ENCODE measurements at regions not wholly inside any gene's neighbourhood (a gene's known extent, or its start where the extent isn't known, plus 50 kb on each side); places are given as distances from the start of the nearest gene placed in this dataset.

DNA sequence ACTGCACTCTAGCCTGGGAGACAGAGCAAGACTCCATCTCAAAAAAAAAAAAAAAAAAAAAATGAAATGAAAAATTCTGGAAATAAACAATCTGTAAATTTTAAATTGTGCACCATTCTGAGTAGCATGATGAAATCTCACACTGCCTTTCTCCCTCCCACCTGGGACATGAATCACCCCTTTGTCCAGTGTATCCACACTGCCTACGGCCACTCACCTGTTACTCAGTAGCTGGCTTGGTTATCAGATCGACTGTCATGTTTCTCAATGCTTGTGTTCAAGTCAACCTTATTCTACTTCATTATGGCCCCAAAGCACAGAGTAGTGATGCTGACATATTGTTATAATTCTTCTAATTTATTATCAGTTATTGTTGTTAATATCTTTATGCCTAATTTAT is 58.7 kb upstream of the MTHFD1L start:
- H2BK12ac ChIP-seq (ENCODE audit: low read depth, low read length): no peak overlapping the region
- no peak overlapping the region for H3K23ac ChIP-seq (ENCODE audit: insufficient read length)
- WGBS, 2 experiments (ENCODE audit: extremely low coverage in 1 of 2, insufficient coverage in 1 of 2, insufficient read length in 1 of 2, insufficient replicate concordance in 2 of 2, low coverage in 1 of 2, low lambda C conversion rate in 2 of 2, missing lambda C conversion rate in 1 of 2): 94% methylated on average over 2 of the region's 2 CpGs; no CpG with 5 or more reads in 1 of the 2 experiments
- H2BK5ac ChIP-seq (ENCODE audit: low read depth, low read length): no peak overlapping the region
- H3K4ac ChIP-seq (replicated peaks; ENCODE audit: insufficient read length, low read depth, low read length): no peak overlapping the region
- no peak overlapping the region for H3K18ac ChIP-seq (ENCODE audit: extremely low read depth, low read length)
- no peak overlapping the region for H3K14ac ChIP-seq (ENCODE audit: insufficient read length)
- H4K20me1 ChIP-seq (replicated peaks in 1 of 2; ENCODE audit: control insufficient read depth in 1 of 2, insufficient read depth in 2 of 2, low read length in 2 of 2): no peaks in the 10 kb centered on the region
- no peak overlapping the region for H3K4me2 ChIP-seq (ENCODE audit: insufficient read depth in 1 of 2, low read depth in 2 of 2, low read length in 2 of 2)
- no peak overlapping the region for H4K91ac ChIP-seq (replicated peaks; ENCODE audit: insufficient read length, low read length)
- FAIRE-seq: no peak
- no peaks in the 10 kb centered on the region for H3K9me3 ChIP-seq (ENCODE audit: insufficient read depth in 2 of 2, low read depth in 1 of 2, low read length in 1 of 2)
- H3K9ac ChIP-seq (replicated peaks in 1 of 4; ENCODE audit: extremely low read depth in 1 of 4, low read depth in 3 of 4, low read length in 3 of 4): no peak overlapping the region
- H3K36me3 ChIP-seq (ENCODE audit: control insufficient read depth in 2 of 4, insufficient read depth in 4 of 4, low read length in 3 of 4): no peaks in the 10 kb centered on the region
- H2BK15ac ChIP-seq (ENCODE audit: low read length): no peak overlapping the region
- CTCF ChIA-PET (ENCODE audit: partially characterized antibody): interaction anchor here (1.4 to 1.6 kb wide), 2 partner anchors 8 to 388 kb away, joined by 4 to 5 read pairs; no protein-coding TSS in a partner anchor
- TF ChIP-seq TAF7 (optimal IDR thresholded peaks at IDR 0.05; ENCODE audit: borderline replicate concordance, low read depth, low read length) (no peak), SIX5 (IDR thresholded peaks at IDR 0.05; ENCODE audit: low read depth, low read length) (no peak), GTF2F1 (IDR thresholded peaks at IDR 0.05; ENCODE audit: borderline replicate concordance, low read depth, low read length) (no peak), RAD21 (IDR thresholded peaks at IDR 0.05 in 1 of 2, conservative IDR thresholded peaks at IDR 0.05 in 1 of 2; ENCODE audit: low read depth in 2 of 2, low read length in 2 of 2) (no peak), NANOG (IDR thresholded peaks at IDR 0.05; ENCODE audit: insufficient read depth, low read depth, low read length, poor library complexity, severe bottlenecking) (no peak), TBP (IDR thresholded peaks at IDR 0.05; ENCODE audit: low read depth, low read length) (no peak), SUZ12 (IDR thresholded peaks at IDR 0.05; ENCODE audit: low read length) (no peak), CEBPB (IDR thresholded peaks at IDR 0.05; ENCODE audit: low read depth, low read length) (no peak), EP300 (IDR thresholded peaks at IDR 0.05; ENCODE audit: borderline replicate concordance in 1 of 2, low read depth in 2 of 2, low read length in 2 of 2) (no peak), TEAD4 (IDR thresholded peaks at IDR 0.05; ENCODE audit: low read depth, low read length) (no peak), SP2 (IDR thresholded peaks at IDR 0.05; ENCODE audit: low read length) (no peak), RNF2 (IDR thresholded peaks at IDR 0.05; ENCODE audit: borderline replicate concordance, low read depth, low read length, missing control alignments, poor library complexity, severe bottlenecking) (no peak), PHF8 (conservative IDR thresholded peaks at IDR 0.05; ENCODE audit: low read depth, low read length) (no peak), KDM1A (IDR thresholded peaks at IDR 0.05; ENCODE audit: borderline replicate concordance, low read length) (no peak)
- no peak overlapping the region for H3K4me3 ChIP-seq (ENCODE audit: extremely low read depth in 1 of 4, insufficient read depth in 2 of 4, low read depth in 3 of 4, low read length in 4 of 4)
- no peaks in the 10 kb centered on the region for H3K4me1 ChIP-seq (replicated peaks in 1 of 4; ENCODE audit: control insufficient read depth in 3 of 4, insufficient read depth in 4 of 4, low read length in 3 of 4)
- no peaks in the 10 kb centered on the region for H3K79me1 ChIP-seq (ENCODE audit: low read depth, low read length)
- H3K27ac ChIP-seq (ENCODE audit: low read depth, low read length): no peak overlapping the region
- no peaks in the 10 kb centered on the region; a peak in 1 of 7 replicates for H3K27me3 ChIP-seq (replicated peaks in 1 of 4; ENCODE audit: control insufficient read depth in 3 of 4, extremely low read depth in 1 of 4, insufficient read depth in 3 of 4, low read length in 3 of 4)
- no peak overlapping the region for H4K5ac ChIP-seq (ENCODE audit: insufficient read length, low read depth, low read length)
- no peak overlapping the region for H4K8ac ChIP-seq (ENCODE audit: extremely low read depth, insufficient read depth, low read length)
- H2BK20ac ChIP-seq (ENCODE audit: low read length): no peak overlapping the region
- H2AFZ ChIP-seq (ENCODE audit: low read length): no peak overlapping the region
- DNase-seq (ENCODE audit: low read depth in 1 of 2, low spot score in 2 of 2): no peak
- H3K79me2 ChIP-seq (ENCODE audit: control insufficient read depth in 1 of 2, insufficient read depth in 2 of 2, low read length in 2 of 2): no peaks in the 10 kb centered on the region
- H2BK120ac ChIP-seq (replicated peaks; ENCODE audit: low read depth, low read length): no peak overlapping the region
- H3K56ac ChIP-seq (replicated peaks; ENCODE audit: insufficient read length, low read depth, low read length): no peak overlapping the region
- POLR2A ChIA-PET (ENCODE audit: partially characterized antibody): no interaction called here
- H2AK5ac ChIP-seq (ENCODE audit: low read depth, low read length): no peak overlapping the region
- no peaks in the 10 kb centered on the region for H3K23me2 ChIP-seq (ENCODE audit: low read depth, low read length)

Data from H1 (cell line).